Stomach smooth muscle (tissue), 2 donors: ENCODE measurements at regions not wholly inside any gene's neighbourhood (a gene's known extent, or its start where the extent isn't known, plus 50 kb on each side); places are given as distances from the start of the nearest gene placed in this dataset.

Source experiments
- H3K27ac ChIP-seq: one replicate; pipeline ENCODE4 v1.7.0; 2013; ENCODE audit warnings: mild to moderate bottlenecking, low read length, inconsistent platforms
- H3K27me3 ChIP-seq, 2 donors: one replicate each; pipeline ENCODE4 v1.7.0; 2013; ENCODE audit warnings: low read length in 2 of 2; ENCODE audit not compliant: insufficient read depth in 2 of 2, control insufficient read depth in 1 of 2
- H3K36me3 ChIP-seq, 2 donors: one replicate each; pipeline ENCODE4 v1.7.0; 2013; ENCODE audit warnings: low read length in 2 of 2; ENCODE audit not compliant: control insufficient read depth in 2 of 2, insufficient read depth in 2 of 2
- H3K4me1 ChIP-seq: one replicate; pipeline ENCODE4 v1.7.0; 2013; ENCODE audit warnings: low read length; ENCODE audit not compliant: control insufficient read depth, insufficient read depth
- H3K4me3 ChIP-seq, 2 donors: one replicate each; pipeline ENCODE4 v1.7.0; 2013; ENCODE audit warnings: low read length in 2 of 2
- H3K9ac ChIP-seq, 2 donors: one replicate each; pipeline ENCODE4 v1.7.0; 2013; ENCODE audit warnings: low read length in 2 of 2, mild to moderate bottlenecking in 1 of 2
- H3K9me3 ChIP-seq, 2 donors: one replicate each; pipeline ENCODE4 v1.7.0; 2013; ENCODE audit warnings: low read length in 2 of 2; ENCODE audit not compliant: control insufficient read depth in 2 of 2
- donor health status: healthy.
- donor health status: Pancreatic carcinoma.

DNA sequence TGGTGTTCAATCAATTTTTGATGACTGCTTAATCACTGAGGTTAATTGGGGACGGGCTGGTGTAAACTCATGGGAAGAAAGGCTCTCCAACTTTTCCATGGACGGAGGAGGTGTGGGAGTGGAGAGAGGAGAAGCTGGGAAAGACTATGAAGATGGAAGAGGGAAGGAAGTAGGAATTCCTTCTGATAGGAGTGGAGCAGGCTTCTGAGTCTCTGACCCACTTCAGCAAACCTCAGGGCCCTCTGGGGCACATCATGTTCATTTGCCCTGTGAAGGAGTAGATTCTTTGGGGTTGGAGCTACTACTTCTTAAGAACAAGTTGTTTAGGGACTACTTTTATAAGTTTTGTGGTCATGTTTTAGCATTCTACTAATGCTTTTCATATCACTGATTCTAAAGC lies 87.0 kb upstream of the MAP4K3 start:
- Histone ChIP-seq H3K4me1 (peaks cover 12% of the 10 kb centered on the region), H3K27ac (no peak overlapping the region), H3K36me3 (no peaks in the 10 kb centered on the region), H3K9ac (no peak overlapping the region), H3K27me3 (no peaks in the 10 kb centered on the region), H3K4me3 (no peak overlapping the region), H3K9me3 (no peaks in the 10 kb centered on the region)

GRCh38 chr2:39524756-39525635 lies 87.9 kb upstream of the MAP4K3 start:
- H3K9me3 ChIP-seq, result no peaks in the 10 kb centered on the region
- no peaks in the 10 kb centered on the region for H3K27me3 ChIP-seq
- H3K4me1 ChIP-seq, result peaks cover 12% of the 10 kb centered on the region
- H3K4me3 ChIP-seq, result no peak overlapping the region
- no peak overlapping the region for H3K9ac ChIP-seq
- H3K27ac ChIP-seq, result no peak overlapping the region
- no peaks in the 10 kb centered on the region for H3K36me3 ChIP-seq

- peaks cover 12% of the 10 kb centered on the region for H3K4me1 ChIP-seq
- H3K9ac ChIP-seq, result no peak overlapping the region
- H3K36me3 ChIP-seq, result no peaks in the 10 kb centered on the region
- no peaks in the 10 kb centered on the region for H3K9me3 ChIP-seq
- H3K4me3 ChIP-seq, result no peak overlapping the region
- no peaks in the 10 kb centered on the region for H3K27me3 ChIP-seq
- no peak overlapping the region for H3K27ac ChIP-seq
Measured at GRCh38 chr2:39525636-39526412, 88.7 kb upstream of the MAP4K3 start.

DNA sequence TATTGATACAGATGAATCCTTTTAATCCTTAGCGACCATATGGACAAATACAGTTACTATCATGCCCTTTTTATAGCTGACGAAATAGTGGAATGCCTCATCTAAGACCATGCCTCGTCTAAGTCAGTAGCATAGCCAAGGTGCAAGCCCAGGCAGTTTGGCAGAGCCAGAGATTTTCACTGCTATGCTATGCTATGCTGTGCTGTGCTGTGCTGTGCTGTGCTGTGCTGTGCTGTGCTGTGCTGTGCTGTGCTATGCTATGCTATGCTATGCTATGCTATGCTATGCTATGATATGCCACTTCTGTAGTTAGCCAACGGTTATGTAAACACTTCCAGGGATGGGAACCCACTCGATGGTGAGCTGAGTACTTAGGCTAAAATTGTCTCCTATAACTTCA lies 91.6 kb upstream of the MAP4K3 start:
- H3K27ac ChIP-seq, result no peak overlapping the region
- H3K36me3 ChIP-seq, result no peaks in the 10 kb centered on the region
- peaks cover 9% of the 10 kb centered on the region for H3K4me1 ChIP-seq
- no peak overlapping the region for H3K4me3 ChIP-seq
- no peak overlapping the region for H3K9ac ChIP-seq
- no peaks in the 10 kb centered on the region for H3K9me3 ChIP-seq
- no peaks in the 10 kb centered on the region for H3K27me3 ChIP-seq

GRCh38 chr2:39529836-39530235 lies 92.8 kb upstream of the MAP4K3 start:
- H3K4me1 ChIP-seq, result peaks cover 7% of the 10 kb centered on the region
- no peak overlapping the region for H3K27ac ChIP-seq
- no peaks in the 10 kb centered on the region for H3K9me3 ChIP-seq
- H3K27me3 ChIP-seq, result no peaks in the 10 kb centered on the region
- H3K36me3 ChIP-seq, result no peaks in the 10 kb centered on the region
- H3K4me3 ChIP-seq, result no peak overlapping the region
- H3K9ac ChIP-seq, result no peak overlapping the region

DNA sequence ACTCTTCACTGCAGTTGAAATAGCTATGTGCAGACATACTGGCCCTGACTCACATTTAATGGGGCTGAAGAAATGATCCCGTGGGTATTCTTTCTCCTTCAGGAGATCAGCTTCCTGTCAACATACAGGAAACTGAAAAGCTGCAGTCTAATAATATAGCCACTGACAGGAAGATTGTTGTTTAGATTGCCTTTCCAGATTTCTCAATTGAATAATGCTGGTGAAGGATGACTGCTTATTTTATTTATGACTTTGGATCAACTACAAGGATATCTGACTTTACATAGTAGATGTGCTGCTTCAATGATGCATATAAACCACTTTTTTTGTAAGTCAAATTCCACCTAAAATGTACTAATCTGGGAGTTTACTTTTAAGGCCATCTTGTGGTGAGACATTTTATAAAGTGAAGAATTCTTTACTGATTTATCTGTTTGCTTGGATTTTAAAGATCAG lies 93.4 kb upstream of the MAP4K3 start:
- no peak overlapping the region for H3K27ac ChIP-seq
- H3K4me3 ChIP-seq, result no peak overlapping the region
- no peak overlapping the region for H3K9ac ChIP-seq
- H3K36me3 ChIP-seq, result no peaks in the 10 kb centered on the region
- H3K27me3 ChIP-seq, result no peaks in the 10 kb centered on the region
- peaks cover 3% of the 10 kb centered on the region for H3K4me1 ChIP-seq
- H3K9me3 ChIP-seq, result no peaks in the 10 kb centered on the region

- Histone ChIP-seq H3K9ac (no peak overlapping the region), H3K4me1 (no peaks in the 10 kb centered on the region), H3K36me3 (no peaks in the 10 kb centered on the region), H3K27me3 (no peaks in the 10 kb centered on the region), H3K27ac (no peak overlapping the region), H3K9me3 (no peaks in the 10 kb centered on the region), H3K4me3 (no peak overlapping the region)
Measured at GRCh38 chr2:39531220-39531777, 94.2 kb upstream of the MAP4K3 start.

- no peaks in the 10 kb centered on the region for H3K27me3 ChIP-seq
- no peak overlapping the region for H3K4me3 ChIP-seq
- no peak overlapping the region for H3K27ac ChIP-seq
- no peaks in the 10 kb centered on the region for H3K36me3 ChIP-seq
- H3K9ac ChIP-seq, result no peak overlapping the region
- no peaks in the 10 kb centered on the region for H3K4me1 ChIP-seq
- no peaks in the 10 kb centered on the region for H3K9me3 ChIP-seq
Measured at GRCh38 chr2:39532933-39533332, 95.8 kb upstream of the MAP4K3 start.

GRCh38 chr2:39534095-39534711 lies 97.1 kb upstream of the MAP4K3 start:
- Histone ChIP-seq H3K9ac (no peak overlapping the region), H3K27me3 (no peaks in the 10 kb centered on the region), H3K9me3 (no peaks in the 10 kb centered on the region), H3K27ac (no peak overlapping the region), H3K4me3 (no peak overlapping the region), H3K36me3 (no peaks in the 10 kb centered on the region), H3K4me1 (no peaks in the 10 kb centered on the region)

GRCh38 chr2:39535636-39536185 lies 98.6 kb upstream of the MAP4K3 start:
- H3K9me3 ChIP-seq, result no peaks in the 10 kb centered on the region
- H3K27ac ChIP-seq, result no peak overlapping the region
- no peaks in the 10 kb centered on the region for H3K4me1 ChIP-seq
- H3K27me3 ChIP-seq, result no peaks in the 10 kb centered on the region
- H3K36me3 ChIP-seq, result no peaks in the 10 kb centered on the region
- no peak overlapping the region for H3K4me3 ChIP-seq
- H3K9ac ChIP-seq, result no peak overlapping the region
